Thymus (tissue), 11 donors: ENCODE measurements at regions not wholly inside any gene's neighbourhood (a gene's known extent, or its start where the extent isn't known, plus 50 kb on each side); places are given as distances from the start of the nearest gene placed in this dataset.

Experiments used
- DNase-seq, 9 donors: peaks; one replicate each; pipeline ENCODE4 v3.0.0-alpha.2; 2013; ENCODE audit warnings: low spot score in 9 of 9, low read depth in 6 of 9, missing footprints in 1 of 9
- H3K27ac ChIP-seq, 2 donors: one replicate each; pipeline ENCODE4 v1.5.1; 2013; ENCODE audit warnings: control low read depth in 1 of 2, low read depth in 1 of 2, low read length in 1 of 2, mild to moderate bottlenecking in 1 of 2, moderate library complexity in 1 of 2
- H3K27me3 ChIP-seq, 2 donors: one replicate each; pipeline ENCODE4 v1.5.1; 2013; ENCODE audit warnings: low read length in 1 of 2; ENCODE audit not compliant: control insufficient read depth in 2 of 2, insufficient read depth in 1 of 2
- H3K36me3 ChIP-seq, 2 donors: one replicate each; pipeline ENCODE4 v1.5.1; 2013; ENCODE audit warnings: low read length in 1 of 2, mild to moderate bottlenecking in 1 of 2, moderate library complexity in 1 of 2; ENCODE audit not compliant: control insufficient read depth in 2 of 2, insufficient read depth in 2 of 2
- H3K4me1 ChIP-seq, 2 donors: one replicate each; pipeline ENCODE4 v1.5.1; 2013; ENCODE audit warnings: low read length in 2 of 2; ENCODE audit not compliant: control insufficient read depth in 2 of 2, insufficient read depth in 2 of 2
- H3K4me3 ChIP-seq, 2 donors: one replicate each; pipeline ENCODE4 v1.5.1; 2013; ENCODE audit warnings: low read length in 2 of 2, control low read depth in 1 of 2, mild to moderate bottlenecking in 1 of 2
- H3K9me3 ChIP-seq, 2 donors: one replicate each; pipeline ENCODE4 v1.5.1; 2013; ENCODE audit warnings: low read length in 1 of 2, mild to moderate bottlenecking in 1 of 2; ENCODE audit not compliant: control insufficient read depth in 2 of 2, insufficient read depth in 1 of 2
- WGBS: extraction: QIAGEN DNeasy Blood & Tissue Kit; methylation state at CpG from one replicate; pipeline ENCODE4 v1.1.7; 2013; 5-methylcytosine and 5-hydroxymethylcytosine counted together
- donor health status: healthy.

- no peak overlapping the region for H3K27ac ChIP-seq
- no peaks in the 10 kb centered on the region for H3K36me3 ChIP-seq
- no peak for DNase-seq
- H3K4me1 ChIP-seq = peaks cover 0 to 8% of the 10 kb centered on the region in 2 donors
- H3K9me3 ChIP-seq = no peaks in the 10 kb centered on the region
- no peaks in the 10 kb centered on the region for H3K27me3 ChIP-seq
- WGBS = 92% methylated on average over 3 of the region's 3 CpGs
- no peak overlapping the region for H3K4me3 ChIP-seq
These were observed 111.7 kb upstream of the RPS6KA3 start for GRCh38 chrX:20378233-20378920.

DNA sequence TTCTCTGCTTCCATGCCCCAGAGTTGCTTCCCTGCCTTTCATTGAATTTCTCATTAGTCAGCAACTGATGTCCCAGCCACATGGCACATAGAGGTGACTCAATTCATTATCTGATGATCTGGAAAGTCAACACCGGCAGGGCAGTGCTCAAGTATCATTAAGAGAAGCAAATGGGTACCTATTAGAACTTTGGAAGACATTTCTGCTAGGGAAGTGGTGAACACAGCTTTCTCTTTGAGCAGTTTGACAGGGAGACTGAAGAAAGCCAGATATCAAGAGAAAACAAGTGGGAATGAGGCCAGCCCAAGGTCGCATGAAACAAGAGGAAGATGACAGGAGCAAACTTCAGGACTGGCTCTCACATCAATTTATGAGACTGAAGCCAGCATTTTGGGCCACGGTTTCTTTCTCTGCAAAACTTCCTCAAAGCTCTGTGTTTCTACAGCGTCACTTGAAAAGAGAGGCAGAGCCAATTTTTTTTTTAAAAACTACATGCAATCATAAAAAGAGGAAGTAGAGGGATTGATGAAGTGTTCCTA, 108.3 kb upstream of the RPS6KA3 start:
- H3K36me3 ChIP-seq = no peaks in the 10 kb centered on the region
- H3K27me3 ChIP-seq = no peaks in the 10 kb centered on the region
- no peaks in the 10 kb centered on the region for H3K9me3 ChIP-seq
- 9% methylated on average over 4 of the region's 4 CpGs for WGBS
- no peak overlapping the region for H3K4me3 ChIP-seq
- H3K4me1 ChIP-seq = peaks cover 0 to 8% of the 10 kb centered on the region in 2 donors
- peak in 1 of 9 donors; percentile 15 for DNase-seq
- no peak overlapping the region for H3K27ac ChIP-seq

DNA sequence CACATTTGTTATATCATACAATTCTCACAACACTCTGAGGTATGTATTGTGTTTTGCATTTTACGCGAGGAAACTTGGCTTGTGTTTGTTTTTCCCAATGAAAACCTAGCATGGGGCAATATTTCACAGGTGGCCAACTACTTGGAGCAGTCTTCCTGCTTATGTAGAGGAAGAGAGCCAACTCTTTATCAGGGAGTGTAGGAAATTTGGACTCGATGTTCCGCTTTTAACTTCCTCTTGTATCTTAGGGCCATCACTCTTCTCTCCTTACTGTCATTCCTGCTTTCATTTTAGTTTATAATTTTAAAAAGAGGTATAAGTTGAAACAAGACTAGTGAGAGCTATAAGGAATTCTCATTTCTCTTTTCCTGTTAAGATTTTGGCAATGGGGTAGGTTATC, 107.7 kb upstream of the RPS6KA3 start:
- Histone ChIP-seq H3K9me3 (no peaks in the 10 kb centered on the region), H3K4me3 (no peak overlapping the region), H3K27ac (no peak overlapping the region), H3K4me1 (peaks cover 0 to 8% of the 10 kb centered on the region in 2 donors), H3K36me3 (no peaks in the 10 kb centered on the region), H3K27me3 (no peaks in the 10 kb centered on the region)
- no peak for DNase-seq
- 68% methylated on average over 4 of the region's 4 CpGs for WGBS

GRCh38 chrX:20373063-20373462, 106.4 kb upstream of the RPS6KA3 start:
- no peak overlapping the region for H3K27ac ChIP-seq
- DNase-seq = no peak
- WGBS = 89% methylated on average over 6 of the region's 6 CpGs
- no peaks in the 10 kb centered on the region for H3K27me3 ChIP-seq
- no peak overlapping the region for H3K4me3 ChIP-seq
- H3K36me3 ChIP-seq = no peaks in the 10 kb centered on the region
- peaks cover 0 to 8% of the 10 kb centered on the region in 2 donors for H3K4me1 ChIP-seq
- no peaks in the 10 kb centered on the region for H3K9me3 ChIP-seq

DNA sequence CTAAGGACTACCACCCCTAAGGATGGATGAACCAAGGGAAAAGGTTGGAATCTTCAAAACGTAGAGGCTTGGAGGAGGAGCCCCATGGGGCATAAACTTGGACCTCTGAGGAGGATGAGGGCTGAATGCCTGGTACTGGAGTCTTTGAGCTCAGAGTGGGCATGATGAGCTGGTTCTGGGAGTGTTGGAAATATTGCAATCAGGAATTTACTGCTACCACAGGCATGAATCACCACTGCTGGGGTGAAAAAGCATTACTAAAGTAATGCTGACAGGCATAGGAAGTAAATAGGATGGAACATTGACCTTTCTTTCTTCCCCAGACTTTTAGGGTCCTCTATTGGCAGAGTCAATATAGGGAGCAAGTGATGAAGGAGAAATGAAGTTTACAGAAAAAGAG, 105.8 kb upstream of the RPS6KA3 start:
- peaks cover 0 to 8% of the 10 kb centered on the region in 2 donors for H3K4me1 ChIP-seq
- WGBS = 88% methylated on average over 1 of the region's 1 CpG
- H3K27me3 ChIP-seq = no peaks in the 10 kb centered on the region
- no peak overlapping the region for H3K27ac ChIP-seq
- no peak for DNase-seq
- no peaks in the 10 kb centered on the region for H3K36me3 ChIP-seq
- H3K9me3 ChIP-seq = no peaks in the 10 kb centered on the region
- no peak overlapping the region for H3K4me3 ChIP-seq

GRCh38 chrX:20369468-20369867, 102.8 kb upstream of the RPS6KA3 start:
- peaks cover 0 to 4% of the 10 kb centered on the region in 2 donors for H3K4me1 ChIP-seq
- no peaks in the 10 kb centered on the region for H3K9me3 ChIP-seq
- H3K4me3 ChIP-seq = no peak overlapping the region
- no peaks in the 10 kb centered on the region for H3K27me3 ChIP-seq
- no peaks in the 10 kb centered on the region for H3K36me3 ChIP-seq
- no peak overlapping the region for H3K27ac ChIP-seq
- 96% methylated on average over 3 of the region's 3 CpGs for WGBS
- DNase-seq = no peak

DNA sequence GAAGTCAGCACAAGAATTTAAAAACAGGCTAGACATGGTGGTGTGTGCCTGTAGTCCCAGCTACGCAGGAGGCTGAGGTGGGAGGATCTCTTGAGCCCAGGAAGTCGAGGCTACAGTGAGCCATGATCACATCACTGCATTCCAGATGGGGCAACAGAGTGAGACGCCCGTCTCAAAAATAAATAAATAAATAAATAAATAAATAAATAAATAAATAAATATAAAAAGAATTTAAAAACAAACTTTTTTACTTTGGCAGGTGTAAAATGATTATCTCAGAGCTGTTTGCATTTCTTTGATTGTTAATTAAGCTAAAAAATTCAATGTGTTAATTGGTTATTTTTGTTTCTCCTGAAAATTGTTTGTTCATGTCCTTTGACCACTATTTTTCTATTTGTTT, 97.5 kb upstream of the RPS6KA3 start:
- no peaks in the 10 kb centered on the region for H3K9me3 ChIP-seq
- WGBS = 98% methylated on average over 4 of the region's 4 CpGs
- no peak overlapping the region for H3K27ac ChIP-seq
- H3K36me3 ChIP-seq = no peaks in the 10 kb centered on the region
- H3K4me3 ChIP-seq = no peak overlapping the region
- no peak for DNase-seq
- no peaks in the 10 kb centered on the region for H3K27me3 ChIP-seq
- no peaks in the 10 kb centered on the region for H3K4me1 ChIP-seq

DNA sequence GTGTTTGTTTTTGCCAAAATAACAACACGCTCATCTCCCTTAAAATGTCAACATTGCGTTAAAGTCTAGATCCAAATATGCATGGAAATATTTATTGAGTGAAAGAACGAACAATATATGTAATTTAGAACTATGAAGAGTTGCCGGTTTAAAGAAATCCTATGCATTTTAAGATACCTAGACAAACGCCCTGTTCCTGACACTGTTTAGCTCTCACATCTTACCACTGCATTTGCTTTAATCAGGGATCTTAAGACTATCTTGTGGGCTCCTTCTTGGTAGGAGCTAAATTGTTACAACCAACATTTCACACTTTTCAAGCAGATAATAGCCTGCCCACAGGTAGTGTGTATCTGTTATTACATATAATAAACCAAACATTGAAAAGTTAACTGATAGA, 96.6 kb upstream of the RPS6KA3 start:
- H3K4me3 ChIP-seq = no peak overlapping the region
- H3K27me3 ChIP-seq = no peaks in the 10 kb centered on the region
- WGBS = 95% methylated on average over 5 of the region's 5 CpGs
- H3K27ac ChIP-seq = no peak overlapping the region
- no peaks in the 10 kb centered on the region for H3K9me3 ChIP-seq
- H3K4me1 ChIP-seq = no peaks in the 10 kb centered on the region
- DNase-seq = no peak
- no peaks in the 10 kb centered on the region for H3K36me3 ChIP-seq

GRCh38 chrX:20362268-20363267, 95.9 kb upstream of the RPS6KA3 start:
- no peak overlapping the region for H3K27ac ChIP-seq
- no peak for DNase-seq
- WGBS = 76% methylated on average over 19 of the region's 19 CpGs

More at GRCh38 chrX:20362268-20363267, 95.9 kb upstream of the RPS6KA3 start:
- Histone ChIP-seq H3K27me3 (no peaks in the 10 kb centered on the region), H3K4me1 (no peaks in the 10 kb centered on the region), H3K4me3 (no peak overlapping the region), H3K9me3 (no peaks in the 10 kb centered on the region), H3K36me3 (no peaks in the 10 kb centered on the region)
